NCI-H345 treated with DMSO at 0.1 percent for 48 hours (cell line): ENCODE measurements at regions not wholly inside any gene's neighbourhood (a gene's known extent, or its start where the extent isn't known, plus 50 kb on each side); places are given as distances from the start of the nearest gene placed in this dataset.
"Not testable (repeated sequence)": the region's sequence is repeated elsewhere in the genome, so short reads cannot be mapped to it uniquely, and the experiment has no call there.

ENCODE experiments used
- DNase-seq: peaks from one replicate; lab custom pipeline; 2025; ENCODE audit not compliant: unreplicated experiment; lab: John Stamatoyannopoulos, UW

DNA sequence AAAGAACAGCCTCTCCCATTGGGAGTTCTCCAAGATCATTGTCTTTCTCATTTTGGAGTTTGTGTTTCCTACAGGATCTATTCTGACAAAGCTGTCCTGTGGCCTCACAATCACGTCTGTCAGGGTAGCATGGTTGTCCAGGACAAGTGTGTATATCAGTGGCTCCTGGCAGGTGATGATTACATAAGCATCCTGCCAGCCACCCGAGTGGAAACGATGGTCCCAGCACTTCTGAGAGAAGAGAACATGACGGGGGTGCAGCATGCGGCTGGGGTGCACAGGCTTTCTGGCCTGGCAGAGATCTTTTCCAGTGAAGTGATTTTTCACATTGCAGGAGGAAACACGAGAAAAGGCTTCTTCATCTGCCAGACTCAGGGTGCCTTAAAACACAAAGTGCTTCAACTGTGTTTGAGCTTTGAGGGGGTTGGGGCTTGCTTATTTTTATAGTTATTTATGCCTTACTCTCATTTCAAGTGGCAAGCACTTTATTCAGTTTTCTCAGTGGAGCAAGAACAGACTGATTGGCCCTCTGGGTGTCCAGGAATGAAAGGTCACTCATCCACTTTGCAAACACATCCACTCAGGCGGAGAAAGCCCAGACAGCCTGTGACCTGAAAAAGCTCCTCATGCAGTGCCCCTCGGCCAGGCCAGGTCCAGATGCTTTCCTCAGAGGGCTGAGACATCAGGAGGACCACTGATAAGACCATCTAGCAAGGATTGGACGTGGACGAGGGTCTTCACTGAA, 186.0 kb downstream of the DUSP10 start:
- no peak for DNase-seq

DNA sequence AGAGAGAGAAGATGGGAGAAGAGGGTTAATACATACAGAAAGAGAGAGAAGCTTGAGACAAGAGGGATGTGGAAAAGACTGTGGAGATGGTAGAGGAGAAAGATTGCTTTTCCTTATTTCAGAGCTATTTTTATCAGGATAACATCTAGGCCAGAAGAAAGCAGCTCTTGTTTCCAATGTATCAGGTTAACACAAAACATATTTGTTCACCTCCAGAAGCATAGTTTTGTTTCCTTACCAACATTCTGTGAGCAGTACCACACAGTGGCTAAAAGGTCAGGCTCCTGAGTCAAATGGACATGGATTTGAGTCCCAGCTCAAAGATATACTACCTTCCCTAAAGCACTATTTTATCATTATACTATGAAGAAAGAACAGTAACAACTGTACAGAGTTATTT, 185.5 kb downstream of the DUSP10 start:
- DNase-seq: no peak

DNA sequence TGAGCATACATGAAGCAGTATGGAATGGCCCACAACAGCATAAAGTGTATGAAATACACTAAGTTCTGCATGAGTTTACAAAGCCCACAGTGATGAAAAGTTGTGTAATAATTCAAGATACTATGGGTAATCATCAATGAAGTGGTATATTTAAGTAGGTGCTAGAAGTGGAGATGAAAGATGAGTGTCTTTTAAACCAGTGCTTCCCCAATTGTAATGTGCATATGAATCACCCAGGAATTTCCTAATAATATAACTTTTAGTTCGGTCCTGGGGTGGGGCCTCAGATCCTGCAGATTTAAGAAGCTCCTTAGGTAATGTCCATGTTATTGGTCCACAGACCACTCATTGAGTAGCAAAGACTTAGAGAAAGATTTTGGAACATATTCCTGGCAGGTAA, 184.9 kb downstream of the DUSP10 start:
- no peak for DNase-seq

DNA sequence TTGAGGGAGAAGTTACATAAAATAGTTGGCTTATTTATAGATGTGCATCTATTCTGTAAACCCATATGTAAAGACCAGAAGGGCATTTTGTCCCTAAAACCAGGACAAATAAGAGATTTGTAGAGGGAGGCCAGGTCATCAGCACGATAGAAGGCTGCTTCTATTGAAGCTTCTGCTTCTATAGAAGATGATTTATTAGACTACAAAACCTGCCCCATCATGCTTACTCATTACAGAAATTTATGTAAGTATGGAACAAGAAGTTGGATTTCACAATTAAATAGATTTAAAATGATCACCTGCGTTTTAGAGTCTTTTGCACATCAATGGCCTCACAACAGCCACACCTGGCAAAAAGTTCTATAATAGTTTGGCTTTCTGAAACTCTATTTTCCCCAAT, 183.5 kb downstream of the DUSP10 start:
- DNase-seq: no peak

DNA sequence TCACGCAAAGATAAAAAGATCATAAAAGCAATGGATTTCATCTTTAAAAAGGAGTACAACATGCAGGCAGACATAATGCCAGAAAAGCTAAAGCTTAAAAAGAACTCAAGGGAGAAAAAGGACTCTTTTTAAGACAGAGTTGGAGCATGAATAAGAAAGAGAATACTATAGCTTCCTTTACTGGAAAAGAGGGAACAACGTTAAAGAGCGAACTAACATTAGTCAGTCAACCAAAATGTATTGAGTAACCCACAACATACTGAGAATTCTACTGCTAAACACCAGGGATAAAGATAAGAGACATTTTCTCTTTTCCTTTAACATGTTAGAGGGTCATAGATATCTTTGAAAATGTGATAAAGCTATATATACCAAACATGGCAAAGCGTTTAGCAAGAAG, 182.0 kb downstream of the DUSP10 start:
- DNase-seq: no peak

DNA sequence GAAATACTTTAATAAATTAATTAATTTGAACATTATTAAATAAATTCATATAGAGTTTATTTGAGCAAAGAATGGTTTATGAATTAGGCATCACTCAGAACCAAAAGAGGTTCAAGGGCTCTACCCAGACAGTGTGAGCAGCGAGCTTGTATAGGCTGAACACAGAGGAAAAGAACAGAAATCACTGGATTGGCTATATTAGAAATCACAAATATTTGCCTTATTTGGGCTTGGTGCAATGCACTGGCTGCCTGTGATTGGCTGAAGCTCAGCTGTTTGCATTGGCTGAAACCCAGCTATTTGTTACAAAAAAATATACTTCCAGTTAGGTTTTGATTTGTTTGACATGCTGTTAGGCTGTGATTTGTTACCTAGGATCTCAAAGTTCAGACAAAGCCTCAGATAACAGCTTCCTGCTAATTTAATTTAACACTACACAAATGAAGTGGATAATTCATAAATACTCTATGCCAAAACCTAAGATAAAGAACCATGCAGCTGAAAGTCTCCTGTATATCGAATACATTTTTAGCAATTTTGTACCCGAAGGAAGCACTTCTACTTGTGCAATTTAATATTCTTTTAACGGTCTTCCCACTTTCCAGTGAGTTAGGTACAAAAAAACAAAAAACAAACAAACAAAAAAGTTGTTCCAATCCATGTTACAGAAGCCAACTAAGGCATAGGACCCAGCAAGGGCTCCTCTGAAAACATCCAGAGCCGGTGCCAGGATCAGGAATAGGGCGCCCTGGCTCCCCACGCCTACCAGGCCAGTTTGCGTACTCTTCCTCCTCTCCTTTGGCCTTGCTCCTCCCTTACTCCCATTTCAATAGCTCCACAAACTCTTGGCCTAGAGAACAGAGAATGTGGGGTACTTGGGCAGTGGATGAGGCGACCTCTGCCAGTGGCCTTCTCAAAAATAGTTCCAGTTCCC, 179.1 kb downstream of the DUSP10 start:
- no peak for DNase-seq

DNA sequence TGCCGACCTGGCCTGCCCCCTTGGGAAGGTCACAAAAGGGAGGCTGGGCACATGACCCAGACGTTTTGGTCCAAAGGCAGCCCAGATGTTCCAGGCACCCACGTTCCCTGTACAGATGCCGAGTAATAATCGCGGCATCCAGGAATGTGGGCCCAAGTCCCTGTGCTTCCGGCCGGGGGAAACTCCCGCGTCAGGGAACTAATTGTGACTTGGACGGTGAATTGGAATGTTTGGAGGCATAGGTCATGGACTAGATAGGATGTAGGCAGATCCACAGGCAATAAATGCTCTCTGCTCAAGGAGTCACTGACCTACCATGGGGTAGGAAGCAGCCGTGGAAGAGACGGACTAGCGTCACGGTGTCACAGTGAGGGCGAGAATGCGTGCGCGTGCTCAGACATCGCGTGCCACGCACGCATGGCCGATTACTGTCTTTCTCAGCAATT, 178.4 kb downstream of the DUSP10 start:
- DNase-seq: no peak

DNA sequence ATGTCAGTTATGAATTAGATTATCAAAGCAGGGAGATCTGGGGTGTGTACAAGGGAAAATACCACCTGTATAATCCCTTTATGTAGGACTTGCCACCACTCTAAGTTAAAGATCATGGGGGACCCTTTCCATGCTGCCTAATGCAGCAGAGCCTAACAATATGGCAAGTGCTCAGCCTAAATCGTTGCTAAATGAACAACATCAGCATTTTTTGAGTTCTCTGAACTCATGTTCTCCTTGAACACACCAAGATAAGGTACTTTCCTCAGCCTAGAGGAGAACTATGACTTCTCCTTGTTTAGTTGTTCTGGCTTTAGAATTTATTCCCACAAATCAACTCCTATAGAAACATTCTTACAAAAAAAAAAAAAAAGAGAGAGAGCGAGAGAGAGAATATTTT, 177.0 kb downstream of the DUSP10 start:
- DNase-seq: no peak

DNA sequence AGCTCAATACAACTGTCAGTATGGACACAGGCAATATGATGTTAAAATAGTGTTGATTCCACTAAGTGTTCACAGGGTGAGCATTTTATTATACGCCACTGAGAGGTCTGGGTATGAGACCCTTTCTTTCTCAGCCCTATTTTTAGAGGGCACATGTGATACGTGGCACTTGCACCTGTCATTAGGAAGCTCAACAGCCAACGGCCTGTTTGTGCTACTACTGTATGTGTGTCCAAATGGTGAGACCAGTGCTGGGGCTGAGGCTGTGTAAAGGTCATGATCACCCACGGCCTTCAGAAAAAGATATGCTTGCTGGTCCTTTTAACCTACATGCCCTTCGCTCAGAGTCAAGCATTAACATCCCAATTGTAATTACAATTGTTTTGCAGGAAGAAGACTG, 176.2 kb downstream of the DUSP10 start:
- DNase-seq: no peak

DNA sequence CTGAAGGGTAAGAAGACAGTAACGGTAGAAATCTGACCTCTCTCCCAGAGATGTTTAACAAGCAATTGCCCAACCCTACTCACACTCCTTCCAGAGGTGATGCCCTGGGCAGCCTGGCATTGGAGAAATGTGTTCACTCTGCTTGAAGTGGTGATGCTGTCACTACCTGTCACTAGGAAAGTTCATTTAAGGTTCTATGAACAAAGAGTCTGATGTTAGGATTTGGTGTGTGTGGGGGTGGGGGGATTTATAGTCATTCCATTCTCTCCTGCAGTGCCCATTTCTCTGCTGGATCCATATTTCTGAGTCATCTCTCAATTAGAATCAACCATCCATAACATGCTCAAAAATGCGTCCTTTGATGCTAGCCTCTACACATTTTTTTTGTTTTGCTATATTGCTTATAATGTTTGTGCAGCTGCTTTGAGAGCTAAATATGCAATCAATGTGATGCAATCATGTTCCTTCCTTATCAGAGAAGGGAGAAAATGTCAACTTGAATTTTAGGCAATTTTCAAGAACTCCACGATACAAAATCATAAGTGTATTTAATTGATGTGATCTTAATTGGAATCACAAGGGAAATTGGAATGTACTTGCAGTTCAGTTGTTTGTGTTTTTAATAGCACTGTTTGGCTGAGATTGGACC, 173.9 kb downstream of the DUSP10 start:
- no peak for DNase-seq

DNA sequence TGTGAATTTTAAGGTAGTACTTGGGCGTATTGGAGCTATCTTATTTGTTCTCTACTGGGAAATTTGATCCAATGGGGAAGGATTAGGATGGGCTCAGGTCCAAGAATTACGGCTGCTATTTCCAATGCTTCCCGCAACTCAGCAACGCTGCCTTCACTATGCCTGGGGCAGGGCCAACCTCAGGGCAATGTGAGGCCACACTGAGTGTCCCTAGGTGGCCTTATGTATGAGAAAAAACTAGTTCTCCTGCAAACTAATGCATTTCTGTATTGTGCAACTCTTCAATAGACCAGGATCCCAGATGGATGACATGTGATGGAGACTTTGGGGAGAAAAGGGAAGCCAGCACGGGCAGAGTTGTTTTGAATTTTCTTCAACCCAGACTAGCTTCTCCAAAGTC, 168.1 kb downstream of the DUSP10 start:
- no peak for DNase-seq

DNA sequence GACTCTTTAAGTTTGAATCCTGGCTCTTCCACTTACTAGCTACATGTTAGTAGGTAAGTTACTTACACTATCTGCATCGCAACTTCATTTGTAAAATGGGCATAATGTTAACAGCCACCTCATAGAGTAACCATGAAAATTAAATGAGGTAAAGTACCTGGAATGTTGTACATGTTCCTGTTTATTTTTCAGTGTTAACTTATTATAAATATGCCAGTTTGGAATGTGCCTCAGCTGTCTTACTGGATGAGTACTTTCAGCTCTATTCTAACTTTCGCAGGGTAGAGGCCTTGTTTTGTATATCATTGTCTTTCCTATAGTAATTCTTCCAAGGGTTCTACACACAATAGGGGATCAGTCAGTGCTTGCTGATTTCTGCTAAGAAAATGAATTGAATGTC, 167.4 kb downstream of the DUSP10 start:
- no peak for DNase-seq

DNA sequence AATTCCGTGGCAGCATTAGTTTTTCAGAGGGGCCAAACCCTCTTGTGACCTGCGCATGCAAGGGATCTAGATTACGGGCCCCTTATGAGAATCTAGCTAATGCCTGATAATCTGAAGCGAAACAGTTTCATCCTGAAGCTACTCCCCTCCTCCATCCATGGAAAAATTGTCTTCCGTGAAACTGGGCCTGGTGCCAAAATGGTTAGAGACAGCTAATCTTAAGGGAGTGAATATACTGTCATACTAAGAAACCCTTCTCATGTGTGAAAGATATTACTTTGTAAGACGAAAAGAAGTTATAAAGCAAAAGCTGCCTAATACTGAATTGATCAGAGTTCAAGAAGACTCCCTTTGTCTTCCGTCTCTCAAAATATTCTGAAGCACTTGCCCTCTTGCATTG, 166.3 kb downstream of the DUSP10 start:
- no peak for DNase-seq

DNA sequence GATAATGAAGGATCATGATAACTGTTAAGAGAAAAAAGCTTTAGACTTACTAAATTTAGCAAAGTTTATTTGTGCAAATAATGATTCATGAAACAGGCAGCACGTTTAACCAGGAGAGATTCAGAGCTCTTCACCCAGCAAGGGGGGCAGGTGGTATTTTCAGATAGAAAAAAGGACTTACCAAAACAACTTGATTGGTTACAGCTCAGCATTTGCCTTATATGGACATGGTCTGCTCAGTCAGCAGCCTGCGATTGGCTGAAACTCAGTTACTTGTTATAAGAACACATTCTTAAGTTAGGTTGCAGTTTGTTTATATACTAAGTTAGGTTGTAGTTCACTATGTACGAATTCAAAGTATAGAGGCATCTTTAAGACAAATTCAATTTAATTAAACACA, 165.6 kb downstream of the DUSP10 start:
- no peak for DNase-seq

DNA sequence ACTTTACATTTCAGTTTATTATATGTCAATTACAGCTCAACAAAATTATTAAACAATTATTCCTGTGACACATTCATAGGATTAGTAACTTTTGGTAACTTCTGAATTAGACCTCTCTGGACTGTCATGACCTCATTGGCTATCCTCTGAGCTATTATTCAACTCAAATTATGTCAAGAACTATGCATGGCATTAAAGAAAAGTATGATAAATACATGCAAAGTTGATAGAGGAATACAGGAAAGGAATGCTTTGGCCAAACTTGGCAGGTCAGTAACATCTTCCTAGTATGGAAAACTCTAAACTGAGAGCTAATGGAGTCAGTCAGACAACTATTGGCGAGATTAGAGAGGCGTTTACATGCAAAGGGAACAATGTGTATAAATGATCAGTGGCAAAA, 158.4 kb downstream of the DUSP10 start:
- DNase-seq: no peak

DNA sequence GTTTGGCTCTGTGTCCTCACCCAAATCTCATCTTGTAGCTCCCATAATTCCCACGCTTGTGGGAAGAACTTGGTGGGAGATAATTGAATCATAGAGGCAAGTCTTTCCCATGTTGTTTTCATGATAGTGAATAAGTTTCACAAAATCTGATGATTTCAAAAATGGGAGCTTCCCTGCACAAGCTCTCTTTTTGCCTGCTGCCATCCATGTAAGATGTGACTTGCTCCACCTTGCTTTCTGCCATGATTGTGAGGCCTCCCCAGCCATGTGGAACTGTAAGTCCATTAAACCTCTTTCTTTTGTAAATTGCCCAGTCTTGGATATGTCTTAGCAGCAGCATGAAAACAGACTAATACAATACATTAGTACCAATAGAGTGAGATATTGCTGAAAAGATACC, 154.9 kb downstream of the DUSP10 start:
- not testable (repeated sequence) for DNase-seq

DNA sequence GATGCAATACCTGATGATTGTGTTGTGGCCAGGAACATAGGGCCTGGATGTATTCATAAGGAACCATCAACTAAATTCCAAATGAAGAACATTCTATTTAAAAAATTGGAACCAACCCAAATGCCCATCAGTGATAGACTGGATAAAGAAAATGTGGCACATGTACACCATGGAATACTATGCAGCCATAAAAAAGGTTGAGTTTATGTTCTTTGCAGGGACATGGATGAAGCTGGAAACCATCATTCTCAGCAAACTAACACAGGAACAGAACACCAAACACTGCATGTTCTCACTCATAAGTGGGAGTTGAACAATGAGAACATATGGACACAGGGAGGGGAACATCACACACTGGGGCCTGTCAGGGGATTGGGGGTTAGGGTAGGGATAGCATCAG, 150.6 kb downstream of the DUSP10 start:
- DNase-seq: not testable (repeated sequence)

DNA sequence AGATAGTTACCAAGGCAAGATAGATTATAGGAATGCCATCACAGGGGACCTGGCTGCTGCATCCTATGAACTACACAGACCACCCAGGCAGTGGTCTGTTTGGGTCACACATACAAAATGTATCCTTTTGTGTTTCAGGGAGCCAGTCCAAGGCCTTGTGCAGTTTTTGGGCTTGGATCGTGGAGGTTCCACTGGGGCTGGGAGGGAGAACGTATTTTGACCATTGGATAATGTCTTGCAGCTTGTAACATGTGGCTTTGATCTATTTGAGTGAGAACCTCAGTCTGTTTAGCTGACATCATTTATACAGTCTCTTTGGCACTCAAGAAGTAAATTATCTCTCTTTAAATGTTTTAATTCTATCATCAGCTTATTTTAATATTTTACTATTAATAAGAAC, 147.3 kb downstream of the DUSP10 start:
- DNase-seq: no peak

DNA sequence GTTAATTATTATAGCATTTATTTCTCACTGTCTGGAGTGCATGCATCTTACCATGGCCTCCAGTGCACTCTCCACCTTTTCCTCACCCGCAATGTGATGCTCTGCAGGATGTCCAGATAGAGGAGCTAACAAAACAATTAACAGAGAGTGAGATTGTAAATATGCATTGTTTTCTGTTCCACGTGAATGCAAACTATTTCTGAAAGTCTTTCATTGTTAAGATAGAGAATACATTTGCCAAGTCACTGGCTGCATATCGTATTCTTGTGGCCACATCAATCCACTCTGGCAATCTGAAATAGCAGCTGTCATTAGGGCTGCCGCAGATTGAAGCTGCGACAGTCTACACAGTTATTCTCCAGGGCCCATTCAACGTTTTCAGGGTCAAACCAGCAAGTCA, 143.8 kb downstream of the DUSP10 start:
- DNase-seq: no peak

DNA sequence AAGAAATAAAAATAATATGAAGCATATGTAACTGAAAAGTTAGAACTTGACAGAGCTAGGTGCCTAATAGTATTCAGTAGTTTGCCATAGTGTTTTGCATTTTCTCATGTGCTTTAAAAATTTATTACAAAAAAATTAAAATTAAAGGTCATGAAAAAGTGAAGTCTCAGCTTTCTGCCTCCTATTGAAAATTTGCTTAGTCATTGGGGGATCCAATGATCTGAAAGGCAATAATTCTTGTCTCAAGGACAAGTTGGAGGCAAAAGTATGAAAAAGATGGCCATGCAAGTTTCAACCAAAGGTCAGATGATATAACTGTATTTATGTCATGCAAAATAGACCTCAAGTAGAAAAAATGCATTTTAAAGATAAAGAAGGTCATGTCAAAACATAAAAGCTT, 140.7 kb downstream of the DUSP10 start:
- no peak for DNase-seq

DNA sequence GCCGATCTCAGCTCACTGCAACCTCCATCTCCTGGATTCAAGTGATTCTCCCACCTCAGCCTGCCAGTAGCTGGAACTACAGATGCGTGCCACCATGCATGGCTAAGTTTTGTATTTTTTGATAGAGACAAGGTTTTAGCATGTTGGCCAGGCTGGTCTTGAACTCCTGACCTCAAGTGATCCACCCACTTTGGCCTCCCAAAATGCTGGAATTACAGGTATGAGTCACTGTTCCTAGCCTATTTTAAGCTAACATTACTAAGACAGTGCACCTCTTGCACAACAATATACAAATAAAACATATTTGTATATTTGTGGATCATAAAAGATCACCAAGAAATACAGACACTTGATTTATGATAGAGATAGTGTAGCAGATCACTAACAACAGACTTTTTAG, 139.1 kb downstream of the DUSP10 start:
- no peak for DNase-seq

DNA sequence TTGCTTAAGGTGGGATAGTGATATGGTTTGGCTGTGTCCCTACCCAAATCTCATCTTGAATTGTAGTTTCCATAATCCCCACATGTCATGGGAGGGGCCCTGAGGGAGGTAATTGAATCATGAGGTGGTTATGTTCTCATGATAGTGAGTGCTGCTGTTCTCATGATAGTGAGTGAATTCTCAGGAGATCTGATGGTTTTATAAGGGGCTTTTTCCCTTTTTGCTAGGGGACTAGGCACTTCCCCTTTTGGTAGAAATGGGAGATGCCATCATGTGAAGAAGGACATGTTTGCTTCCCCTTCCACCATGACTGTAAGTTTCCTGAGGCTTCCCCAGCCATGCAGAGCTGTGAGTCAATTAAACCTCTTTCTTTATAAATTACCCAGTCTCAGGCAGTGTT, 137.5 kb downstream of the DUSP10 start:
- DNase-seq: not testable (repeated sequence)
